ENCODE measurements at regions not wholly inside any gene's neighbourhood (a gene's known extent, or its start where the extent isn't known, plus 50 kb on each side); places are given as distances from the start of the nearest gene placed in this dataset.

DNA sequence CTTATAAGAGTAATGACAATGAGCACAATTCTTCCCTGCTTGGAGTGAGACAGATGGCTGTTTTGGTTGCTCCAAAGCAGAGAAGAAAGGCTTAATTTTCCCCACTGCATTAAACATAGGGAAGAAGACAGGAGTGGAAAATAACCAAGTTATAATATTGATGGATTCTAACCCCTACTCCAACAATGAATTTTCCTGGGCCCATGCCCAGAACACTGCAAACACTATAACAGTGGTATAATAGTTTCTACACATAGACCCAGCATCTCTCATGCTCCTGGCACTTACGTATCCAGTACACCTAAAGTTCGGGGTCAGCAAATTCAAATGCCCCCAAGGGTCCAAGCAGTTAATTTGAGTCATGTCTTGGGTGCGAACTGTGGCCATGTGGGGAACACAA lies 613.4 kb downstream of the PLCL1 start:
- TF ChIP-seq, protein P1, sequence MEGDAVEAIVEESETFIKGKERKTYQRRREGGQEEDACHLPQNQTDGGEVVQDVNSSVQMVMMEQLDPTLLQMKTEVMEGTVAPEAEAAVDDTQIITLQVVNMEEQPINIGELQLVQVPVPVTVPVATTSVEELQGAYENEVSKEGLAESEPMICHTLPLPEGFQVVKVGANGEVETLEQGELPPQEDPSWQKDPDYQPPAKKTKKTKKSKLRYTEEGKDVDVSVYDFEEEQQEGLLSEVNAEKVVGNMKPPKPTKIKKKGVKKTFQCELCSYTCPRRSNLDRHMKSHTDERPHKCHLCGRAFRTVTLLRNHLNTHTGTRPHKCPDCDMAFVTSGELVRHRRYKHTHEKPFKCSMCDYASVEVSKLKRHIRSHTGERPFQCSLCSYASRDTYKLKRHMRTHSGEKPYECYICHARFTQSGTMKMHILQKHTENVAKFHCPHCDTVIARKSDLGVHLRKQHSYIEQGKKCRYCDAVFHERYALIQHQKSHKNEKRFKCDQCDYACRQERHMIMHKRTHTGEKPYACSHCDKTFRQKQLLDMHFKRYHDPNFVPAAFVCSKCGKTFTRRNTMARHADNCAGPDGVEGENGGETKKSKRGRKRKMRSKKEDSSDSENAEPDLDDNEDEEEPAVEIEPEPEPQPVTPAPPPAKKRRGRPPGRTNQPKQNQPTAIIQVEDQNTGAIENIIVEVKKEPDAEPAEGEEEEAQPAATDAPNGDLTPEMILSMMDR (IDR thresholded peaks at IDR 0.05): no peak
- TF ChIP-seq POLR2A (IDR thresholded peaks at IDR 0.05): no peak
